ENCODE measurements at regions not wholly inside any gene's neighbourhood (a gene's known extent, or its start where the extent isn't known, plus 50 kb on each side); places are given as distances from the start of the nearest gene placed in this dataset.

- H2BK5ac ChIP-seq (ENCODE audit: low read length): no peak overlapping the region
- no peaks in the 10 kb centered on the region for H3K4me1 ChIP-seq (ENCODE audit: control insufficient read depth in 2 of 2, insufficient read depth in 1 of 2, low read depth in 1 of 2, low read length in 2 of 2)
- H3K9me3 ChIP-seq (replicated peaks in 1 of 2; ENCODE audit: control insufficient read depth in 2 of 2, insufficient read depth in 1 of 2, low read depth in 1 of 2, low read length in 2 of 2): no peaks in the 10 kb centered on the region
- no peaks in the 10 kb centered on the region for H3K36me3 ChIP-seq (replicated peaks in 1 of 2; ENCODE audit: control insufficient read depth in 2 of 2, insufficient read depth in 2 of 2, low read length in 2 of 2)
- H3K9ac ChIP-seq (ENCODE audit: low read depth, low read length, poor library complexity): no peak overlapping the region
- no peak overlapping the region for H2BK15ac ChIP-seq (ENCODE audit: low read length)
- H3K23ac ChIP-seq (ENCODE audit: low read depth, low read length, poor library complexity): no peak overlapping the region
- no peak overlapping the region for H2BK12ac ChIP-seq (ENCODE audit: low read length)
- H3K4me2 ChIP-seq (ENCODE audit: insufficient read depth, low read length, poor library complexity, severe bottlenecking): no peak overlapping the region
- no peak overlapping the region for H3K4ac ChIP-seq (ENCODE audit: low read length)
- H2BK120ac ChIP-seq (ENCODE audit: low read depth, low read length): no peak overlapping the region
- no peak overlapping the region for H4K91ac ChIP-seq (ENCODE audit: low read depth, low read length, poor library complexity)
- no peak overlapping the region for H2AFZ ChIP-seq (ENCODE audit: low read length)
- no peak for DNase-seq (ENCODE audit: low spot score)
- H3K27me3 ChIP-seq (ENCODE audit: control insufficient read depth in 3 of 3, insufficient read depth in 3 of 3, low read depth in 1 of 3, low read length in 3 of 3): peaks cover 0 to 40% (median 0%) of the 10 kb centered on the region in 3 experiments
- no peak overlapping the region for H3K27ac ChIP-seq (replicated peaks; ENCODE audit: low read length)
- no CpG with 5 or more reads among the region's 1 CpG for WGBS, 2 donors (ENCODE audit: extremely low coverage in 2 of 2, insufficient read length in 2 of 2, insufficient replicate concordance in 1 of 2)
- no peak overlapping the region for H2AK5ac ChIP-seq (ENCODE audit: low read depth, low read length)
- no peak overlapping the region for H3K18ac ChIP-seq (ENCODE audit: low read length)
- H3K4me3 ChIP-seq (ENCODE audit: low read length in 2 of 2): no peak overlapping the region
- no peak overlapping the region for H4K8ac ChIP-seq (ENCODE audit: low read depth, low read length)
- H3K79me1 ChIP-seq (ENCODE audit: low read depth, low read length): no peaks in the 10 kb centered on the region
- H3K14ac ChIP-seq (ENCODE audit: low read length): no peak overlapping the region
These were observed 128.1 kb upstream of the STK26 start for GRCh38 chrX:131894995-131895394.

GRCh38 chrX:131895807-131896206 is 127.3 kb upstream of the STK26 start:
- WGBS, 2 donors (ENCODE audit: extremely low coverage in 2 of 2, insufficient read length in 2 of 2, insufficient replicate concordance in 1 of 2): no CpG with 5 or more reads among the region's 3 CpGs

GRCh38 chrX:131901546-131901945 is 121.6 kb upstream of the STK26 start:
- Histone ChIP-seq H2AFZ (ENCODE audit: low read length) (no peak overlapping the region), H2AK5ac (ENCODE audit: low read depth, low read length) (no peak overlapping the region), H3K27ac (replicated peaks; ENCODE audit: low read length) (no peak overlapping the region), H3K18ac (ENCODE audit: low read length) (no peak overlapping the region), H2BK5ac (ENCODE audit: low read length) (no peak overlapping the region), H3K79me1 (ENCODE audit: low read depth, low read length) (no peaks in the 10 kb centered on the region), H4K91ac (ENCODE audit: low read depth, low read length, poor library complexity) (no peak overlapping the region), H2BK15ac (ENCODE audit: low read length) (no peak overlapping the region), H3K14ac (ENCODE audit: low read length) (no peak overlapping the region), H3K4me3 (ENCODE audit: low read length in 2 of 2) (no peak overlapping the region), H2BK120ac (ENCODE audit: low read depth, low read length) (no peak overlapping the region), H3K4me2 (ENCODE audit: insufficient read depth, low read length, poor library complexity, severe bottlenecking) (no peak overlapping the region), H4K8ac (ENCODE audit: low read depth, low read length) (no peak overlapping the region), H2BK12ac (ENCODE audit: low read length) (no peak overlapping the region), H3K23ac (ENCODE audit: low read depth, low read length, poor library complexity) (no peak overlapping the region), H3K9me3 (replicated peaks in 1 of 2; ENCODE audit: control insufficient read depth in 2 of 2, insufficient read depth in 1 of 2, low read depth in 1 of 2, low read length in 2 of 2) (no peaks in the 10 kb centered on the region), H3K9ac (ENCODE audit: low read depth, low read length, poor library complexity) (no peak overlapping the region), H3K4me1 (ENCODE audit: control insufficient read depth in 2 of 2, insufficient read depth in 1 of 2, low read depth in 1 of 2, low read length in 2 of 2) (no peaks in the 10 kb centered on the region), H3K4ac (ENCODE audit: low read length) (no peak overlapping the region), H3K36me3 (replicated peaks in 1 of 2; ENCODE audit: control insufficient read depth in 2 of 2, insufficient read depth in 2 of 2, low read length in 2 of 2) (no peaks in the 10 kb centered on the region), H3K27me3 (ENCODE audit: control insufficient read depth in 3 of 3, insufficient read depth in 3 of 3, low read depth in 1 of 3, low read length in 3 of 3) (peaks cover 0 to 67% (median 0%) of the 10 kb centered on the region in 3 experiments)
- WGBS, 2 donors (ENCODE audit: extremely low coverage in 2 of 2, insufficient read length in 2 of 2, insufficient replicate concordance in 1 of 2): no CpG with 5 or more reads among the region's 1 CpG
- DNase-seq (ENCODE audit: low spot score): no peak

More at GRCh38 chrX:131895807-131896206, 127.3 kb upstream of the STK26 start:
- Histone ChIP-seq H3K23ac (ENCODE audit: low read depth, low read length, poor library complexity) (no peak overlapping the region), H4K91ac (ENCODE audit: low read depth, low read length, poor library complexity) (no peak overlapping the region), H3K27me3 (ENCODE audit: control insufficient read depth in 3 of 3, insufficient read depth in 3 of 3, low read depth in 1 of 3, low read length in 3 of 3) (peaks cover 0 to 41% (median 0%) of the 10 kb centered on the region in 3 experiments), H3K4me3 (ENCODE audit: low read length in 2 of 2) (no peak overlapping the region), H2BK12ac (ENCODE audit: low read length) (no peak overlapping the region), H4K8ac (ENCODE audit: low read depth, low read length) (no peak overlapping the region), H2BK5ac (ENCODE audit: low read length) (no peak overlapping the region), H3K9me3 (replicated peaks in 1 of 2; ENCODE audit: control insufficient read depth in 2 of 2, insufficient read depth in 1 of 2, low read depth in 1 of 2, low read length in 2 of 2) (no peaks in the 10 kb centered on the region), H3K36me3 (replicated peaks in 1 of 2; ENCODE audit: control insufficient read depth in 2 of 2, insufficient read depth in 2 of 2, low read length in 2 of 2) (no peaks in the 10 kb centered on the region), H3K4me1 (ENCODE audit: control insufficient read depth in 2 of 2, insufficient read depth in 1 of 2, low read depth in 1 of 2, low read length in 2 of 2) (no peaks in the 10 kb centered on the region), H3K4ac (ENCODE audit: low read length) (no peak overlapping the region), H3K79me1 (ENCODE audit: low read depth, low read length) (no peaks in the 10 kb centered on the region), H2BK15ac (ENCODE audit: low read length) (no peak overlapping the region), H2BK120ac (ENCODE audit: low read depth, low read length) (no peak overlapping the region), H3K27ac (replicated peaks; ENCODE audit: low read length) (no peak overlapping the region), H3K14ac (ENCODE audit: low read length) (no peak overlapping the region), H3K4me2 (ENCODE audit: insufficient read depth, low read length, poor library complexity, severe bottlenecking) (no peak overlapping the region), H3K9ac (ENCODE audit: low read depth, low read length, poor library complexity) (no peak overlapping the region), H3K18ac (ENCODE audit: low read length) (no peak overlapping the region), H2AFZ (ENCODE audit: low read length) (no peak overlapping the region), H2AK5ac (ENCODE audit: low read depth, low read length) (no peak overlapping the region)
- DNase-seq (ENCODE audit: low spot score): no peak

GRCh38 chrX:131907488-131908314 is 115.4 kb upstream of the STK26 start:
- Histone ChIP-seq H3K27me3 (ENCODE audit: control insufficient read depth in 3 of 3, insufficient read depth in 3 of 3, low read depth in 1 of 3, low read length in 3 of 3) (peaks cover 0 to 36% (median 0%) of the 10 kb centered on the region in 3 experiments), H3K27ac (replicated peaks; ENCODE audit: low read length) (no peak overlapping the region), H3K23ac (ENCODE audit: low read depth, low read length, poor library complexity) (no peak overlapping the region), H2BK120ac (ENCODE audit: low read depth, low read length) (no peak overlapping the region), H3K4me1 (ENCODE audit: control insufficient read depth in 2 of 2, insufficient read depth in 1 of 2, low read depth in 1 of 2, low read length in 2 of 2) (no peaks in the 10 kb centered on the region), H4K8ac (ENCODE audit: low read depth, low read length) (no peak overlapping the region), H3K4me3 (ENCODE audit: low read length in 2 of 2) (no peak overlapping the region), H3K36me3 (replicated peaks in 1 of 2; ENCODE audit: control insufficient read depth in 2 of 2, insufficient read depth in 2 of 2, low read length in 2 of 2) (no peaks in the 10 kb centered on the region), H3K18ac (ENCODE audit: low read length) (no peak overlapping the region), H3K4ac (ENCODE audit: low read length) (no peak overlapping the region), H2AK5ac (ENCODE audit: low read depth, low read length) (no peak overlapping the region), H3K9me3 (replicated peaks in 1 of 2; ENCODE audit: control insufficient read depth in 2 of 2, insufficient read depth in 1 of 2, low read depth in 1 of 2, low read length in 2 of 2) (no peaks in the 10 kb centered on the region), H3K9ac (ENCODE audit: low read depth, low read length, poor library complexity) (no peak overlapping the region), H2AFZ (ENCODE audit: low read length) (no peak overlapping the region), H3K14ac (ENCODE audit: low read length) (no peak overlapping the region), H3K79me1 (ENCODE audit: low read depth, low read length) (no peaks in the 10 kb centered on the region), H2BK5ac (ENCODE audit: low read length) (no peak overlapping the region), H4K91ac (ENCODE audit: low read depth, low read length, poor library complexity) (no peak overlapping the region), H3K4me2 (ENCODE audit: insufficient read depth, low read length, poor library complexity, severe bottlenecking) (no peak overlapping the region), H2BK15ac (ENCODE audit: low read length) (no peak overlapping the region), H2BK12ac (ENCODE audit: low read length) (no peak overlapping the region)
- WGBS, 2 donors (ENCODE audit: extremely low coverage in 2 of 2, insufficient read length in 2 of 2, insufficient replicate concordance in 1 of 2): no CpG with 5 or more reads among the region's 31 CpGs
- no peak for DNase-seq (ENCODE audit: low spot score)
